GM18858 (cell line): ENCODE measurements at regions not wholly inside any gene's neighbourhood (a gene's known extent, or its start where the extent isn't known, plus 50 kb on each side); places are given as distances from the start of the nearest gene placed in this dataset.

Source experiments
- ATAC-seq: cut with Tn5 transposase; IDR thresholded peaks from one replicate; pipeline ENCODE4 v1.9.1; 2021; ENCODE audit not compliant: unreplicated experiment

DNA sequence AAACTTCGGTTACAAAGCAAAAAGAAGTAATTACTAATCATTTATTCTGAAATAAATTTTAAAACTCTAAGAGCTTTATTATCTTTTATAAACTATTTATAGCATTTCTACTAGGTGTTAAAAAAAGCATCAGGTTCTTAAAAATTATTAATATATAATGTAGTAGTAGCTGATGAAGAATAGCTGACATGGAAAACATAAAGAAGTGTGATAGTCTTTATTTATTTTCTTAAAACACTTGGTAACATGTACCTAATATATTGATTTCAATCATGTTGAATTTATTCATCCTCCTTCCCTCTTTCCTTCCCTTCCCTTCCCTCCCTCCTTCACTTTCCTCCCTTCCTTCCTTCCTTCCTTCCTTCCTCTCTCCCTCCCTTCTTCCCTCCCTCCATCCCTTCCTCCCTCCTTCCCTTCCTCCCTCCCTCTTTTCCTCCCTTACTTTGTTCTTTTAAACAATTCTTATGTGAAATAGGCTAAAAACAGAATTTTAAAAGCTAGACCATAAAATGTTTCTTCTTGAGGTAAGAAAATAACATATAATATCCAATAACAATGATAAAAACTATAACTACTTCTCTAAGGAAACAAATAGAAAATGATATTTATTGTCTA, 913.9 kb upstream of the MAP3K7 start:
- no peak for ATAC-seq

DNA sequence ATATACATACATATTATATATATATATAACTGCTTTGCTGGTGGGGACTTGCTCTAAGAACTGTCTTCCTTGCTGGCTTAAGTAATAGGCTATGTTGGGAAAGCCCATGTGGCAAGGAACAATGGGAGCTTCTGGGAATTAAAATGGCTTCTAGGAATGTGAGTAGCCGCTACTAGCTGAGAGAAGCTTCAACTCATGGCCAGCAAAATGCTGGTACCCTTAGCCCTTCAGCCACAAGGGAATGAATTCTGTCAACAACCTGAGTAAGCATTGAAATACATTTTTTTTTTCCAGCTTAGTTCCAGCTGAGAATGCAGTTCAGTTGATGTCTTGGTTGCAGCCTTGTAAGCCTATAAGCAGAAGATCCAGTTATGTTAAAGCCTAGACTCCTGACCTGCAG, 911.7 kb upstream of the MAP3K7 start:
- no peak for ATAC-seq

- no peak for ATAC-seq
These were observed 910.9 kb upstream of the MAP3K7 start for GRCh38 chr6:91497770-91498169.

GRCh38 chr6:91490671-91491301, 903.9 kb upstream of the MAP3K7 start:
- no peak for ATAC-seq

GRCh38 chr6:91487696-91488392, 901.0 kb upstream of the MAP3K7 start:
- ATAC-seq = no peak

DNA sequence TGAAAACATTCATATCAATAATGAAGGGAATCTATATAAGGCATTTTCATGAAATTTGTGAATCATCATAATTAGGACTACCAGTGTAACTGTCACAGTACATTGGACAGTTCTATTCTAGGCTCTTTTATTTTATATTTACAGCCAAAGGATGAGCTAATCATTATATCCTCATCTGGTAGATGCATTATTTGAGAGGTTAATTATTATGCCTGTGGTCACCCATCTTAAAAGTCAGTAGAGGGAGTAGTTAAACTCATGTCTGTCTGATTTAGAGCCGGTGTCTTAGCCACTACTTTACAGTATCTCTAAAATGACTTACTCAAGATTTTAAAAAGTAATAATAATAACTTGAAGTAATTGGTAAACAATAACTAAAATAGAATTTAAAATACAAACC, 899.3 kb upstream of the MAP3K7 start:
- ATAC-seq = no peak

- no peak for ATAC-seq
These were observed 898.2 kb upstream of the MAP3K7 start for GRCh38 chr6:91485047-91485446.

DNA sequence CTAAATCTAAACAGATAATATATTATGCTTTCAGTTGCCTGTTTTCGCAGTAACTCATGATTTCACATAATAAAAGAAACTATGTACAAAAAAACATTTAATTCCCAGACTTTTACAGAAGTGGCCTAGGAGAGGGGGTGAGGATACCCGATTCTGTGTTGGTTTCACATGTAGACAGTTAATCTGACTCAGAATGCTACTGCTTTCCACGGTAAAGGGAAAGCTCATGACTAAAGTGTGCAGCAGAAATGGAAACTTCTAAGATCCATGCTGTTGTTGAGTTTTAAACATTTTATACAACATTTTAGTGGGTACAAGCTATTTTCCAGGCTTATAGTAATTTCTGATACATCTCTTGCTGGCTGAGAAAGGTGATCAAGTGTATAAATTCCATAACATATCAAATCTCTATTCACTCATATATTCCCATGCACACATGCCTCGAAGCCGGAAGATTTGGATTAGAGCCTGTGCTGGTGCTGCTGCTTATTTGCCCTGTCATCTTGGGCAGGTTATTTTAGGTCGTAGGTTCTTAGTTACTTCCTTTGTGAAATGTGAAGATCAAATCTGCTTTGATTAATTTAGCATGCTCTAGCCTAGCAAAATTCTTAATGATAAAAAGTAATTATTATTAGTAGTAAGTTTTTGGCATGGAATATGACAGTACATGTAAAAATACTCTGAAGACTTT, 896.7 kb upstream of the MAP3K7 start:
- ATAC-seq = peak; percentile 39

- peak; percentile 86 for ATAC-seq
These were observed 895.6 kb upstream of the MAP3K7 start for GRCh38 chr6:91482498-91482897.

- ATAC-seq = no peak
These were observed 893.5 kb upstream of the MAP3K7 start for GRCh38 chr6:91480402-91480801.

GRCh38 chr6:91477688-91478087, 890.8 kb upstream of the MAP3K7 start:
- ATAC-seq = no peak

GRCh38 chr6:91476000-91476399, 889.1 kb upstream of the MAP3K7 start:
- peak; percentile 64 for ATAC-seq

DNA sequence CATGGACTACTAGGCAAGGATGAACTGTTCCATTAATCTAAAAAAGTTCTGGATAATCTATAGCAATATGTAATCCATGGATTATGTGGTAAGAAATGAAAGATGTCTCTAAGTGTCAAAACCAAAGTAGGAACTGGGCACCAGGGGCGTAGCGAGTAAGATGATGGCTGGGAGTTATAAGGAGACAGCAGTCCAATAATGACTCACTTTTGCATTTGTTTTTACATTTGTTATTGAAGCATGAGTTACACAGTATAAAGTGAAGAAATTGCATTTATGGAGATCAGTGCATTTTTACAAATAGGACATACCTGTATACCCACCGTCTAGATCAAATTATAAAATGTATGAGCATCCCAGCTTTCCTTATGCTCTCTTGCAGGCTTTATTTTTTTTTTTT, 878.5 kb upstream of the MAP3K7 start:
- no peak for ATAC-seq

- ATAC-seq = no peak
These were observed 877.8 kb upstream of the MAP3K7 start for GRCh38 chr6:91464718-91465117.

DNA sequence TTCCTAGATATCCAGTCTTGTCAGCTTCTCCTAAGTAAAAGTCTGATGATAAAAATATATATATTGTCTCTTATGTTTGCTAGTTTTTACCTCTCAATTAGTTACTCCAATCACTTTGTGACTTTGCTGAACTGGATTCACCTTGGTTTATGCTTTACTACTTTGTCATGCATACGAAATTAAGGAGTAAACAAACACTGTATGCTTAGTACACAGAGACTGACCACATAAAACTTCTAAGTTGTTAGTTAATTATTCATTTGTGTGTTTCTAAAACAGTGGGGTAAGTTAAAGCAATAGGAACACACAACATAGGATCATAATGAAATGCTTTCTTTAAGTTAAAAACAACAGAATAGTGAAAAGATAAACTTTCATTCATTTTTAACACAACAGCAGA, 877.3 kb upstream of the MAP3K7 start:
- ATAC-seq = peak; percentile 47

GRCh38 chr6:91462241-91462640, 875.4 kb upstream of the MAP3K7 start:
- no peak for ATAC-seq

DNA sequence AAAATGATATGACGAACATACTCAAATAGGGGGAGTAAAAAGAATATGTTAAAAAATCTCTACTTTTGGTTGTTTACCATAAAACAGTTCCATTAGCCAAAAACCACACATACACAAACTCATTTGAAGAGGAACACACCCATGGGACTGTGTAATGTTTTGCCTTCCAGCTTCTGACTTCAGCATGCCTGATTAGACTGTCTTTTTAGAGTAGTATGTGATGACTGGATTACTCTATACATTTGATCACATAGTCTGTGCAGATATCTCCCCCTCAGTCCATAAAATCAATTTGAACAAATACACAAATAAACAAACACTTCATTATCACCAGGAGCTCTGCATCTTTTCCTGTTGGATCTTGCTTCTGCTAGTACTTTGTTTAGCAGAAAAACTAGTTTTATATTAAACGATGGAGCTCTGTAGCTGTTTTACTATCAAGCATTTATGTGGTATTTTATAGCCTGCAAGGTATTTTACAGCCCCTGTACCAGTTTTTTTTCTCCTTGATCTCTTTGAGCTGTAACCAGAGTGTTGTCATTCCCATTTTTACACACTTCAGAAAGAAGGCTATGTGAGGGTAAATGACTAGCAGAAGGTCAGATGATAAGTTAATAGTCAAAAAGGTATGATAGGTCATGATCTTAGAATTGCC, 866.5 kb upstream of the MAP3K7 start:
- no peak for ATAC-seq

DNA sequence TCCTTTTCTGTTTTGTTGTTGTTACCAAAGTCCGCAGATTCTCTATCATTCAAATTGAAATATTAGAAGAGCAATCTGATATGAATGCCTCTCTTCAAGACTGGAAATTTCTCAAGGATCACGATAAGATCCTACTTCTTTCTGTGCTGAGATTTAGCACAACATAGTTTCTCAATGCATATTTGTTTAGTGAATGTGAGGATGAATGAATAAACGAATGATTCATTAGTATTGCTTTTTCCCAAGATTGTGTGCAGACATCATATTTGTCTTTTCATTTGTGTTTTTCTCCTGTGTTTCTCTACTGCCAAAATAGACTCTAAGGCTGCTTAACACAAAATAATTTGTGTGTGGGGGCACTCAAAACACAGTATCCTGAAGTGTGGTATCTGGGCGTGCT, 862.7 kb upstream of the MAP3K7 start:
- no peak for ATAC-seq

DNA sequence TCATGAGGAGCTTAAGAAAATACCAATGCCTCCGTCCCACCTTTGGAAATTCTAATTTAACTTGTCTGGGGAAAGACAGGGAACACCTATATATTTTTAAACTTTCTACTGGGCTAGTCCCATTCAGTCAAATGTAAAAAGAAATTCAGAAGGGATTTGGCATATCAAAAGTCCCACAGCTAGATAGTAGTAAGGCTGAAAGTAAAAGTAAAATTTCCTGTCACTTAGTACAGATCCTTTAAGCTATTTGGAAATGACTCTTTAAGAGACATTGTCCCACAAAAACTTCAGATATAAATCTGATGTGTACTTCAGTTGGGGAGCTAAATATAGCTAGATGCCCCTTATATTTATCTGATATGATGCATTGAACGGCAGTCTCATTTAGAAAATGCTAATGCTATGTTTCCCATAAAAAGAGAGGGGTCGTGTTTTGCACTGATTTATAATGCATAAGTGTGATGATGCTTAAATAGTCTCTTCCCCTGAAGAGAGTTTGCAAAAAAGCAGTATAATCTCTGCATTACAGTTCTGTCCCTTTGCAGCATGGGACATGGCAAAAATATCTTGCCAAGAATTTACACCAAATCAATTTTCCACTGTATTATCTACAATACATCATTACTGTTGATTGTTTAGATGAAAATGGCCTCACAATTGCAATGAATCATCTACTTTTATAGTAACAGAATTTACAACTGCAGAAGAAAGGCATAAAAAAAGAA, 860.8 kb upstream of the MAP3K7 start:
- peak; percentile 59 for ATAC-seq

GRCh38 chr6:91447081-91447480, 860.2 kb upstream of the MAP3K7 start:
- ATAC-seq = no peak

GRCh38 chr6:91443405-91443804, 856.5 kb upstream of the MAP3K7 start:
- ATAC-seq = no peak
